C4-2B (cell line): ENCODE measurements at regions not wholly inside any gene's neighbourhood (a gene's known extent, or its start where the extent isn't known, plus 50 kb on each side); places are given as distances from the start of the nearest gene placed in this dataset.

Experiments
- H3K27ac ChIP-seq: fragments of 450-650 bp; 2 replicates; pipeline ENCODE4 v1.5.1; 2017
- ZFX ChIP-seq: fragments of 450-650 bp; IDR thresholded peaks from 2 replicates; pipeline ENCODE4 v1.6.1; 2017
- TF ChIP-seq, protein P1 (sequence below): fragments of 450-650 bp; conservative IDR thresholded peaks from 2 replicates; pipeline ENCODE4 v1.5.1; 2017; ENCODE audit warnings: mild to moderate bottlenecking

DNA sequence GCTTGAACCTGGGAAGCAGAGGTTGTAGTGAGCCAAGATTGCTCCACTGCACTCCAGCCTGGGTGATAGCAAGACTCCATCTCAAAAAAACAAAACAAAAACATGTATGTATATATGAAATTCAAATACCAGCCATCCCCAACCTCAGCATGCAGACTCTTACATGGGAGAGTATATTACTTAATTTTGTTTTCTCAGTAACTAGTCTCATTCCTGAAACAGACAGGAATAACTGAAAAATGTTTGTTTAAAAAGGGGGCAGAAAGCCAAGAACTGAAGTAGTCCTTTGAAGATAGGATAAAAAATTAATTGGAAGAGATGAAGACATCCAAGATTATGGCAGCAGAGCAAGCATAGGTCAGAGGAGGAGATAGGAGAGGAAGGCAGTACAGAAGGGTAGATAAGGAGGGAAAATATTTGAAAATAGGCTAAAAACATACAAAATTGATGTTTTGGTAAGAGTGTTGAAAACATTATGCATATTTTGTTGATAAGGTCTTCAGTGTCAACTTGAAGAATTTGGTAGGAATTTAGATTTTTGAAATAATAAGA, 309.9 kb downstream of the MAT2B start:
- TF ChIP-seq ZFX: no peak
- TF ChIP-seq, protein P1, sequence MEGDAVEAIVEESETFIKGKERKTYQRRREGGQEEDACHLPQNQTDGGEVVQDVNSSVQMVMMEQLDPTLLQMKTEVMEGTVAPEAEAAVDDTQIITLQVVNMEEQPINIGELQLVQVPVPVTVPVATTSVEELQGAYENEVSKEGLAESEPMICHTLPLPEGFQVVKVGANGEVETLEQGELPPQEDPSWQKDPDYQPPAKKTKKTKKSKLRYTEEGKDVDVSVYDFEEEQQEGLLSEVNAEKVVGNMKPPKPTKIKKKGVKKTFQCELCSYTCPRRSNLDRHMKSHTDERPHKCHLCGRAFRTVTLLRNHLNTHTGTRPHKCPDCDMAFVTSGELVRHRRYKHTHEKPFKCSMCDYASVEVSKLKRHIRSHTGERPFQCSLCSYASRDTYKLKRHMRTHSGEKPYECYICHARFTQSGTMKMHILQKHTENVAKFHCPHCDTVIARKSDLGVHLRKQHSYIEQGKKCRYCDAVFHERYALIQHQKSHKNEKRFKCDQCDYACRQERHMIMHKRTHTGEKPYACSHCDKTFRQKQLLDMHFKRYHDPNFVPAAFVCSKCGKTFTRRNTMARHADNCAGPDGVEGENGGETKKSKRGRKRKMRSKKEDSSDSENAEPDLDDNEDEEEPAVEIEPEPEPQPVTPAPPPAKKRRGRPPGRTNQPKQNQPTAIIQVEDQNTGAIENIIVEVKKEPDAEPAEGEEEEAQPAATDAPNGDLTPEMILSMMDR: no peak
- no peak overlapping the region for H3K27ac ChIP-seq

DNA sequence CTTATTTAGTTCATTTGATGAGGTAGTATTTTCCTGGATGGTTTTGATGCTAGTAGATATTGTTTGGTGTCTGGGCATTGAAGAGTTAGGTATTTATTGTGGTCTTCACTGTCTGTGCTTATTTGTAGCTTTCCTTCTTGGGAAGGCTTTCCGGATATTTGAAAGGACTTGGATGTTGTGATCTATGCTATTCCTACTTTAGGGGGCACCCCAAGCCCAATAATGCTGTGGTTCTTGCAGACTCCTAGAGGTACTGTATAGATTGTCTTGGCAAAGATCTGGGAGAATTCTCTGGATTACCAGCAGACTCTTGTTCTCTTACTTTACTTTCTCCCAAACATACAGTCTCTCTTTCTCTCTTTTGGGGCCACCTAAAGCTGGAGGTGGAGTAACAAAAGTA, 315.7 kb downstream of the MAT2B start:
- no peak for TF ChIP-seq ZFX
- TF ChIP-seq, protein P1: no peak
- no peak overlapping the region for H3K27ac ChIP-seq

DNA sequence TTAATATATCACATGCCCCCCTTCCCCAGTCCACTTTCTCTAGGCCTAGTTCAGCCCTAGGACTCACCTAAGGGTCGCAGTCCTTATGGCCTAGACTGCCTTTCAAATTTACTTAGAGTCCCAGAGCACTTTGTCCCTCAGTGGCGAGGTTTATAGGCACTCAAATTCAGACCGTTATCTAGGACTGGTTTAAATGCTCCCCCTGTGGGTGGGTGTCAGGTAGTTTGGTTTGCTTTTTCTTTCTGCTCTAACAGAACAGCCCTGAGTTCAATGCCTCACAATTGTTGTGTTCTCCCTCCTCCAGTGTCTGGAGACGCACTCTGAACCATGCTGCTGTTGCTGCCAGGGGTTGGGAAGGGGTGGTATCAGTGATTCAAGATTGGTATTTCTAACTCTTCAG, 317.1 kb downstream of the MAT2B start:
- TF ChIP-seq ZFX: no peak
- TF ChIP-seq, protein P1: 0 out of 2 replicates have a peak, but pooled peaks have one; percentile 7
- no peak overlapping the region for H3K27ac ChIP-seq

DNA sequence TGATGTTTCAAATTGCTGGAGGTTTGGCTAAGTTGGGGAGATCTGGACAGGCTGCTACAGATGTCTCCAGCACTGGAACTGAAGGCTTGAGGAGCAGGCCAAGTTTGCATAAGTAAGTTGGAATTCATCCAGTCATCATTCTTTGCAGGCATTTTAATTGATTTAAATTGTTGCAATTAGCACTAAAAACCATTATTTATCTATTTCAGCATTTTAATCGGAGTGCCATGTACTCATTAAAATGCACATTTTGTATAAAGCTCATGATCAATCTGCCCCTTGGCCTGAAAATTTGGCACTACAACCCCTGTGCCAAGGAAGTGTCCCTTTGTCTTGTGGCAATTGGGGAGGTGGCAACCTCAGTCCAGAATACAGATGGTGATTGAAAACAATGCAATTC, 320.2 kb downstream of the MAT2B start:
- H3K27ac ChIP-seq: no peak overlapping the region
- TF ChIP-seq, protein P1: no peak
- no peak for TF ChIP-seq ZFX

DNA sequence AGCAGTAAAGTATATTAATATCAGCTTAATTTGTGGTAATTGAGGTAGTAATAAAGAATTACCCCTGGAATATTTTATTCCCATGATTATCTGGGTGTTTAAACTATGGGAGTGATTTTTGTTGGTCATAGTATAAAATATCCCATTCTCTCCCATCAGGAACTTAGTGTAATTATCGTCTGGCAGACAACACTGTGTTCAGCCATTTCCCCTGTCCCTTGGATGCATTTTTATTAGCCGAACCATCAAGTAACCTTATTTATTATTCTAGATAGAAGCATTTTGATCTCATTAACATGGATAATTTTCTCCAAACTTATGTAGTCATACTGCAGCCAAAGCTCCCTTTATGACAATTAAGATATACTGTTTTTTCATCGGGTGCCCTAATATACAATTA, 320.8 kb downstream of the MAT2B start:
- TF ChIP-seq, protein P1: no peak
- no peak for TF ChIP-seq ZFX
- no peak overlapping the region for H3K27ac ChIP-seq

DNA sequence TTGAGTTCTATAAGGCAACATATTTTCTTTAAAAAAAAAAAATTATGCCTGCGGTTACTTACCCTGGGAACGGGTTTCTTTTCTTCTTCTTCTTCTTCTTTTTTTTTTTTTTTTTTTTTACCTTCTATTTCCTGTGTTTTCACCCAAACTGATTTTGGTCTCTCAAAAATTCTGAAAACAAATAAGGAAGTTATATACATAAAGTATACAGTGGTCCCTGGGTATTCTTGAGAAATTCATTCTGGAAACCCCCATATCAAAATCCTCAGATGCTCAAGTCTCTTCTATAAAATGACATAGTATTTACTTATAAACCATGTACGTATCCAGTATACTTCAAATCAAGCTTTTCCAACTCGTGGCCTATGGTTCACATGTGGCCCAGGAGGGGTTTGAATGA, 326.7 kb downstream of the MAT2B start:
- H3K27ac ChIP-seq: no peak overlapping the region
- TF ChIP-seq, protein P1: no peak
- no peak for TF ChIP-seq ZFX

DNA sequence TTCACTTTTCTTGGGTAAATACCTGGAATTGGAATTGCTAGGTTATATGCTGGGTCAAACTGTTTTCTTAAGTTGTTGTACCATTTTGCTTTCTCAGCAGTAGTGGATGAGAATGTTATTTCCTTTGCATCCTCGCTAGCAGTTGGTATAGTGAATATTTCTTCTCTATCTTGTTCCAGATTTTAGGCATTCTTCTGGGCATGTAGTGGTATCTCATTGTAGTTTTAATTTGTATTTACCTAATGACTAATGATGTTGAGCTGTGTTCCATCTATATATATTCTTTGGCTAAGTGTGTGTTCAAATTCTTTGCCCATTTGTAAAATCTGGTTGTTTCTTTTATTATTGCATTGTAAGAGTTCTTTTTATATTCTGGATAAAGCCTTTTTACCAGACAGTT, 333.3 kb downstream of the MAT2B start:
- TF ChIP-seq, protein P1: no peak
- no peak for TF ChIP-seq ZFX
- no peak overlapping the region for H3K27ac ChIP-seq
